Uterus (tissue), 3 donors: ENCODE measurements at regions not wholly inside any gene's neighbourhood (a gene's known extent, or its start where the extent isn't known, plus 50 kb on each side); places are given as distances from the start of the nearest gene placed in this dataset.

Experiments used
- DNase-seq, 2 donors: peaks; one replicate each; pipeline ENCODE4 v3.0.0-alpha.2; 2019 to 2020
- H3K27ac ChIP-seq, 2 donors: fragments of 200-600 bp; sonication (generic); 1 replicate in 1 of 2; 2 replicates in 1 of 2; pipeline ENCODE4 v1.5.1; 2016 to 2018
- H3K27me3 ChIP-seq, 2 donors: fragments of 200-600 bp; sonication (generic); one replicate each; pipeline ENCODE4 v1.5.1; 2018 to 2019; ENCODE audit warnings: control low read depth in 1 of 2
- H3K36me3 ChIP-seq, 2 donors: fragments of 200-600 bp; sonication (generic); one replicate each; pipeline ENCODE4 v1.5.1; 2019; ENCODE audit warnings: control low read depth in 1 of 2
- H3K4me1 ChIP-seq, 2 donors: fragments of 200-600 bp; sonication (generic); one replicate each; pipeline ENCODE4 v1.5.1; 2018 to 2019; ENCODE audit warnings: control low read depth in 1 of 2
- H3K4me3 ChIP-seq, 2 donors: fragments of 200-600 bp; sonication (generic); 1 replicate in 1 of 2; 2 replicates in 1 of 2; pipeline ENCODE4 v1.5.1; 2018 to 2019; ENCODE audit warnings: mild to moderate bottlenecking in 1 of 2
- H3K9me3 ChIP-seq, 2 donors: fragments of 200-600 bp; sonication (generic); one replicate each; pipeline ENCODE4 v1.5.1; 2019; ENCODE audit warnings: control low read depth in 1 of 2
- POLR2A ChIP-seq, 2 donors: fragments of 450-650 bp; IDR thresholded peaks; one replicate each; pipeline ENCODE4 v1.6.1; 2016; ENCODE audit warnings: antibody characterized with exemption in 2 of 2, mild to moderate bottlenecking in 1 of 2, moderate library complexity in 1 of 2
- intact Hi-C: fragments of 100-400 bp; cut with DNase I; formaldehyde crosslinking; loops from one replicate; pipeline ENCODE4 v1.15.1; 2023; ENCODE audit warnings: low total_unique reads
- TF ChIP-seq, protein P1 (sequence below), 4 experiments: fragments of 200-600 bp in 2 of 4; fragments of 450-650 bp in 2 of 4; sonication (generic) in 2 of 4; IDR thresholded peaks; one replicate each; pipeline ENCODE4 v1.5.1; 2016 to 2019; ENCODE audit warnings: antibody characterized with exemption in 4 of 4, mild to moderate bottlenecking in 2 of 4, moderate library complexity in 1 of 4
- donor health status: DM: yes; HTN: yes; CAD: no.

- H3K4me1 ChIP-seq, result no peaks in the 10 kb centered on the region
- no peak overlapping the region for H3K27ac ChIP-seq
- DNase-seq, result no peak
- H3K27me3 ChIP-seq, result no peaks in the 10 kb centered on the region
- intact Hi-C loops, result no loop called here
- TF ChIP-seq, protein P1, sequence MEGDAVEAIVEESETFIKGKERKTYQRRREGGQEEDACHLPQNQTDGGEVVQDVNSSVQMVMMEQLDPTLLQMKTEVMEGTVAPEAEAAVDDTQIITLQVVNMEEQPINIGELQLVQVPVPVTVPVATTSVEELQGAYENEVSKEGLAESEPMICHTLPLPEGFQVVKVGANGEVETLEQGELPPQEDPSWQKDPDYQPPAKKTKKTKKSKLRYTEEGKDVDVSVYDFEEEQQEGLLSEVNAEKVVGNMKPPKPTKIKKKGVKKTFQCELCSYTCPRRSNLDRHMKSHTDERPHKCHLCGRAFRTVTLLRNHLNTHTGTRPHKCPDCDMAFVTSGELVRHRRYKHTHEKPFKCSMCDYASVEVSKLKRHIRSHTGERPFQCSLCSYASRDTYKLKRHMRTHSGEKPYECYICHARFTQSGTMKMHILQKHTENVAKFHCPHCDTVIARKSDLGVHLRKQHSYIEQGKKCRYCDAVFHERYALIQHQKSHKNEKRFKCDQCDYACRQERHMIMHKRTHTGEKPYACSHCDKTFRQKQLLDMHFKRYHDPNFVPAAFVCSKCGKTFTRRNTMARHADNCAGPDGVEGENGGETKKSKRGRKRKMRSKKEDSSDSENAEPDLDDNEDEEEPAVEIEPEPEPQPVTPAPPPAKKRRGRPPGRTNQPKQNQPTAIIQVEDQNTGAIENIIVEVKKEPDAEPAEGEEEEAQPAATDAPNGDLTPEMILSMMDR (IDR thresholded peaks at IDR 0.05), result no peak
- TF ChIP-seq POLR2A (IDR thresholded peaks at IDR 0.05), result no peak
- no peak overlapping the region for H3K4me3 ChIP-seq
- H3K36me3 ChIP-seq, result no peaks in the 10 kb centered on the region
- H3K9me3 ChIP-seq, result peaks cover 0 to 6% of the 10 kb centered on the region in 2 donors
Observed at GRCh38 chr19:5205381-5205780, 135.2 kb downstream of the PTPRS start.

GRCh38 chr19:5204212-5204611, 136.4 kb downstream of the PTPRS start:
- DNase-seq, result no peak
- intact Hi-C loops, result no loop called here
- Histone ChIP-seq H3K27me3 (no peaks in the 10 kb centered on the region), H3K9me3 (peaks cover 0 to 6% of the 10 kb centered on the region in 2 donors), H3K36me3 (no peaks in the 10 kb centered on the region), H3K4me3 (no peak overlapping the region), H3K27ac (no peak overlapping the region), H3K4me1 (no peaks in the 10 kb centered on the region)
- TF ChIP-seq POLR2A (IDR thresholded peaks at IDR 0.05), result no peak
- TF ChIP-seq, protein P1 (IDR thresholded peaks at IDR 0.05), result no peak
